SIG-M5 treated with dmso at 0.1 percent for 504 hours (cell line): ENCODE measurements at regions not wholly inside any gene's neighbourhood (a gene's known extent, or its start where the extent isn't known, plus 50 kb on each side); places are given as distances from the start of the nearest gene placed in this dataset.

Source experiments
- DNase-seq: peaks from one replicate; lab custom pipeline; 2025; ENCODE audit not compliant: unreplicated experiment; lab: John Stamatoyannopoulos, UW

DNA sequence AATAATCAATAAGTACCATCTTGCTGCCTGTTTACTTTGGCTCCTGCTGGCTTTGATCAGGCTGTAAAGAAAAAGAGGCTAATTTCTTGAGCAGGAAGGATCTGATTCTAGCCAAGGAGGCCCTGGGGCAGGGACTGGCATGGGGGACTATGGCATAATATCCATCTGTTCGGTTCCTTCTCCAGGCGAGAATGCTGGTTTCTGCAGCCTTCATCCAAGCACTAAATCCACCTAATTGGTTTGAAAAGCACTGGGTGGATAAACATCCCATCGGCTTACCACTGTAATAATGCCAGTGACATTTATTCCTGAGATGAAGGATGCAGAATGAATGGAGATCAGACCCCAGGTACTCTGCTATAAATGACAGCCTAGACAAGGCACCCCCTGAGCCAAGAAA is 180.0 kb upstream of the ASIC2 start:
- no peak for DNase-seq

DNA sequence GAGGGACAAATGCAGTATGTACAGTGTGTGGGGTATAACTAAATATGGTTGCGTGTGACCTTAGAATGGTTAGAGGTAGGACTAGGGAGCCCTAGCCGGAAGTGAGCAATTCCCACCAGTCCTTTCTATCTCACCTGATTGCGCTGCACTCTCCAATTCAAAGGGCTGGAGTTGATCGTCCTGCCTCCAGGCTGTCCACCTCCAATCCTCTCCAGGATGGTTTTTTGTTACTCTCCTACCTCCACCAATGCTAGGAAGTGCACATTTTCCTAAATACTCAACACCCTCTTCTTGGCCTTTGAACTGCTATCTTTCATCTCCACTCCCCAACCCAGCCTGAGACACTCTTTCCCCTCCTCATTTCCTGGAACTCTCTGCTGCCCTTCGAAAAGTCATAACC is 181.7 kb upstream of the ASIC2 start:
- DNase-seq = no peak

DNA sequence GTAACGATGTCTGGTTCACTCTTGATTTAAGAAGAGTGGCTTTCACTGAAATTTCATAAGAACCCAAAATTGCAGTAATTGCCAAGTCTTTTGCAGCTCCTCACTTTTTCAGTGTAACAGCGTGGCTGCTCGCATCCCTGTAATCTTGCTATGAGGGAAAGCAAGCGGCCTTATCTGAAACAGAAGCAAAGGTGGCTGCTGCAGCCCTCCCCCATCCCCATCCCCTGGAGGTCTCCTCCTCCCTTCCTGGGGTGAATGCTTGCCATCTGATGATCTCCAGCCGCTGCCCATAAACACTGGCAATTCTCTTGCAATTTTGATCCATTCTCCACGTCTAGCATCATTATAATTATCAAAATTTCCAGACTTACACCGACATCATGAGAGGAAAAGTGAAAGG is 182.5 kb upstream of the ASIC2 start:
- DNase-seq = no peak

DNA sequence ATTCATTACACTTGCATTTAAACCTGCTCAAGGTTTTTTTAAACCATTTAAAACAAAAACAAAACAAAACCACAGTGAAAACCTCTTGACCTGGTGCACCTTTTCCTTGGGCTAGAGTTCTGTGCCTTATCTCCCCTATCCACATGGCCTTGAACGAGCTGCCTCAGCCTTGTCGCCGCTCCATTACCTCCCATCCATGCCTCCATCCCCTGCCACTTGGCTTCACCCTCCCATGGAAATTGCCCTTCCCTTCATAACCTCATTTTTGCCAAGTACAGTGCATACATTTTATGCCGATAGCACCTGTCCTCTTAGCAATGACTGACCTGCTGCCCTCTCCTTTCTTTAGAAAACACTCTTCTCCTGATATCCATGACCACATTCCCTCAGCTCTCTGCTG is 188.6 kb upstream of the ASIC2 start:
- DNase-seq = no peak

DNA sequence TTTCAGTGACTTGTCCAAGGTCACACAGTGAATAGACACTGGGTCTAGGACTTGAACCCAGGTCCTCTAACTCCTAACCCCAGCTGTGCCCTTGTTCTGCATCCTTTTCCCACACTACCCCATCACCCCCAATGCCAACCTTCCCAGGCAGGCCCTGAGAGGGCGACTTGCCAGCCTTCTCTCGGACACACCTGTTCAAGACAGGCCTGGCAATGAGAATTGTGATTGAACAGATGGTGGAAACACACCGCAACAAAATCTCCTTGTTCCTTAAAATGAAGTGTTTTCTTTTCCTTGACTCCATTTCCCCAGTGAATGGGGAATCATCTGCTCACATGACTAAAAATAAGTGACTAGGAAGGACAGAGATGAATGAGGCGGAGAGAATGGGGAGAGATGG is 189.5 kb upstream of the ASIC2 start:
- DNase-seq = no peak

DNA sequence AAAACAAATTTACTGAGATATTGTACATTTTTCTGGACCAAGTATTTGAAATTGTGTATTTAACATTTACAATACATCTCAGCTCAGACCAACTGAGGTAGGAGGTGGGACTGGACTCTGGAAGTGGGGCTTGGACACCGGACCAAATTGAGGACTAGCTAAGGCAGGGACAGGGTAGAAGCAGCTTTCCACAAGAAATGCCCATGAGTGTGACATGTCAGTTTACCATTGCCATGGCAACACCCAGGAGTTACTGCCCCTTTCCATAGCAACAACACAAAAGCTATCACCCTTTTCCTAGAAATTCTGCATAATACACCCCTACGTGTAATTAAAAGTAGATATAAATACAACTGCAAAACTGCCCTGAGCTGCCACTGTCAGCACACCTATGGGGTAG is 191.5 kb upstream of the ASIC2 start:
- DNase-seq = no peak

DNA sequence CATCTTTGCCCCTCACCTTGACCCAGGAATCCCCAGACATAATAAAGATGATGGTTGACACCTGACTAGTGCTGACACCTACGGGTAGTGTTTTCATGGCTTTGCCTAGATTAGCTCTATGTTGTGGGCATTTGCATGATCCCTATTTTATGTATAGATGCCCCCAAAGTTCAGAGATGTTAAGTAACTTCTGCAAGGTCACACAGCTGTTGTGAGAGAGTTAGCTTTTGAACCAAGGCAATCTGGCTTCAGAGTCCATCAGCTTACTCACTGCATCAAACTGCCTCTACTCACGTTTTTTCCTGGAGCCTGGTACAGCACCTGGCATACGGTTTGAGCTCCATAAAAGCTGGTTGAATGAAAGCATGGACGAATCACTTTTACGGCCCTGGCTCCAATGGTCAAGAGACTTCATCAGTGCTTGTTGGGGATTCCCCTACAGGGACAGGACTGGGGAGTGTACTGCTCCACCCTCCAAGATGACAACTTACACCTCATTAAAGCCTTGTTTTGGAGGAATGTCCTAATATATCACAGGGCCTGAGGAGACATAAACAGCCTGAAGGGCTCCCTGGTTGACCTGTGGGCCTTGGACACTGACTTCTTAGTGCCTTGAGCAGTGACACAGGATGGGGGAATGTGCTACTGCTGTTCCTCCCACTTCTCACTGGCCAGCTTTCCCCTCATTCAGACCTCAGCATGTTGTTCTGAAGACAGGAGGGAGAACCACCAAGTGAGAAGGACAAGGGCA is 193.2 kb upstream of the ASIC2 start:
- DNase-seq = no peak

DNA sequence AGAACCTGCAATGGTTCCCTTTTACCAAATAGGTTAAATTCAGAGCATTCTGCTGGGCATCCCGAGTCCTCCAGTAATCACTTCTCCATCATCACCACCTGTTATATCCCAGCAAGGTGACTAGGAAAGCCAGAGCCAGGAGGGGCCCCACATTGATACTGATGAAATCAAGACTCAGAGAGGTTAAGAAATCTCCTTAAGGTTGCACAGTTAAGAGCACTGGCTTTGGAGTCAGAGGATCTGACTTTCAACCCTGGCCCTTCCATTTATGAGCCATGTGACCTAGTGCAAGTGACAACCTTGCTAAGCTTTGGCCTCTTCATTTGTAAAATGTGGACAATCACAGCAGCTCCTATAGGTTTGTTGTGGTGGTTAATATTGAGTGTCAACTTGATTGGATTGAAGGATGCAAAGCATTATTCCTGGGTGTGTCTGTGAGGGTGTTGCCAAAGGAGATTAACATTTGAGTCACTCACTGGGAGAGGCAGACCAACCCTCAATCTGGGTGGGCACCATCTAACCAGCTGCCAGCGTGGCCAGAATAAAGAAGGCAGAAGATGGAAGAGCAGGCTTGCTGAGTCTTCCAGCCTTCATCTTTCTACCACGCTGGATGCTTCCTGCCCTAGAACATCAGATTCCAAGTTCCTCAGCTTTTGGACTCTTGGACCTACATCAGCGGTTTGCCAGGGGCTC is 194.2 kb upstream of the ASIC2 start:
- no peak for DNase-seq

DNA sequence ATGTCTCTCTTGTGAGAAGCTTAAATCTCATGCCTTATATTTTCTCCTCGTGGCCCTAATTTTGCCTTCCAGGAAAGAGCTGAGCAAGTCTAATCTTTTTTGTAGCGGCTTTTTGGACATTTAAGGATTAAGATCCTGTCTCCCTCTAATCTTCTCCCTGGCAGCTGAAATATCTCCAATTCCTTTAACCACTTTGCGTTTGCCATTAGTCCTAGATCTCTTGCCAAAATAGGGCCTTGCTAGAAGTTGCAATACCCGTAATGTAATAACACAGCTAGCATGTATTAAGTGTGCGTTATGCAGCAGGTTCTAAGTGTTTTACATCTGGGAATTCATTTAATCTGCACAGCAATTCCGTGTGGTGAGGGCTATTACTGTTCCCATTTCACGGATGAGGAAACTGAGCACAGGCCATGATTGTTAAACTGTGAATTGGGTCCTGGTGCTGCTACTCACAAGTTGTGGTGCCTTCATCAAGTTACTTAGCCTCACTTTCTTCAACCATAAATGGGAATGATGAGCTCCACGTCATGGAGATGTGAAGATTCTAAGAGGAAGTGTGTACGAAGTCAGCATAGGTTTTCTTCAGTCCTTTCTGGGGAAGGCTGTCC is 198.9 kb upstream of the ASIC2 start:
- no peak for DNase-seq

DNA sequence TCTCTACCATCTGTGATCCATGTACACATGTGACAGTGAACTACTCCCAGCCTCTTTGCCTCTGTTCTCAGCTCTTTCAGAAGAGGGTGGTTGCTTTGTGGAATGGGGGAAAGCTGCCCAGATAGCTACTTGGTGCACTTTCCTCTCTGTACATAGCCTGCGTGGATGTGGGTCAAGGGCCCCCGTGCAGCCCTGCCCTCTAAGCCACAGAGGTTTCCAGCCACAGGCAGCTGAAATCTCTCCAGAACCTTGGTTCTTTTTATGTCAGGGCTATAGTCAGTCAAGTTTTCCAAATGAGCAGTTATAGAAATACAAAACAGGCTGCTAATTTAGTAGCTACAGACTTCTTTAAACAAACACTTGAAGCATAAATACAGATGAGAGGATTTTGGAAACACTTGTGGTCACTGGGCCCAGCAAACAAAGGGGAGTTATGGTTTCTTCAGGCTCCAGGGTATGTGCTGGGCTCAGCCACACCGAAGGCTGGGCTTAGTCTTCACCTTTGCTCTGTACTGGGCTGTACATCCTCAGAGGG is 199.7 kb upstream of the ASIC2 start:
- no peak for DNase-seq

DNA sequence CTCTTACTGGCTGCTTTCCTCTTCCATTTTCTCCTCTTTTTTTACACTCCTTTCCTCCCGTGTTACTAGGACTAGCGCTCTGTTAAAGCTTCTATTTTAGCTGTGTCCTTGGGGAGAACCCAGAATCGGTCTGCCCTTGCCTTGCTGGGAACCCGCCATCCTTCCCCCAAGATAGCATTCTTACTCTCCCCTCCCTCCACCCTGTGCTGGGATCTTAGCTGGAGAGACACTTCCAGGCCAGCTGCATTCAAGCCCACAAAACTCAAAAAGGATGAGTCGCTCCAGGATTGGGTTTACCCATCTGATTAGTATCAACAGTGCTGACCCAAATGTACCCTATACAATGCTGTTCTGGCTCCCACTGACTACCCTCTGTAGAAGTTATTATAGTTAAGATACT is 200.5 kb upstream of the ASIC2 start:
- no peak for DNase-seq

DNA sequence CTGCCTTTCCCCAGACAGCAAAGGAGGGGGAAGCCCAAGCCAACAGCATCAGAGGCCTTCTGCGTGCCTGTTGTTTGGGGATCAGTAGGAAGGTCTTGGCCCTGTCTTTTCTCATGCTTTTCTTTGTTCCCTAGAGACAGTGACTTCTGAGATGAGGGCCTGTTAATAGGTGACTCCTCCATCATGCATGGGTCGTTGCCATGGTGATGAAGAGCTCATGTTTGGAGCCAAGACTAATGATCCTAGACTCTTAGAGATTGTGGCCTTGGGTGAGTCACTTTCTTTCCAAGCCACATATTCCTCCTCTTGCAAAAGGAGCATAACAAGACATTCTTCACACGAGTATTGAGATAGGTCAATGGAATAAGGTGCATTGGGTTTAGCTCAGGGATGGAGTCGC is 201.1 kb upstream of the ASIC2 start:
- no peak for DNase-seq

DNA sequence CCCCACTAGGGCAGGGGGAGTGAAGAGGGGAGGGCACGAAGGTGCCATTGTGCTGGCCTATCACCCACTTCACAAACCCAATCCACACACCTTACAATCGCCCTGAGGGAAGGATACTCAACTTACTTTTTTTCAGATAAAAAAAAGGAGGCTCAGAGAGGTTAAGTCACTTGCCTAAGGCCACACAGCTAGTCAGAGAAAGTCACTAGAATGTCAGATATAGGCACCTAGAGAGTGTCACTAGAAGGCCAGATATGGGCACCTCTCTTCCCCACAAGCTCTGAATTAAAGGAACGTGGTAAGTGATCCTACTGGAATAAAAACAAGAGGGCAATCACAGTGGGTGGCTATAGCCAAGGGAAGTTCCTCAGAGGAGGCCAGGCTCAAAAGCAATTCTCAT is 204.5 kb upstream of the ASIC2 start:
- no peak for DNase-seq

DNA sequence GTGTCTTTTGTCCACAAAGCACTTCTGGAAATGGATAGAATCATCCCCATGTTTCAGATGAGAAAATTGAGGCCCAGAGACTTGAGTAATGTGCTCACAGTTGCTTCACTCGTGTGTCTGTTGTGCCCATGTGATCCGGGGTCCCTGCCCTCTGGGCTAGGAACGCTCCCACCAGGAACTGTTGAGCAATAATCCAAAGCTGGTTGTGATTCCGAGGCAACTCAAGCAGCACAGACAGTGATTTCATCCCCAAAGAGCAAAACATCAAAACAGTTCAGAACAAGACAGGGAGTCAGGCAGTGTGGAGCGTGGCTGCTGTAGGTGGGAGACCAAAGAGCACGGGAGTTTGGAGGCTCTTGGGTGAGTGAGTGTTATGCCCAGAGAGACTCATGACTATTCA is 205.0 kb upstream of the ASIC2 start:
- no peak for DNase-seq

DNA sequence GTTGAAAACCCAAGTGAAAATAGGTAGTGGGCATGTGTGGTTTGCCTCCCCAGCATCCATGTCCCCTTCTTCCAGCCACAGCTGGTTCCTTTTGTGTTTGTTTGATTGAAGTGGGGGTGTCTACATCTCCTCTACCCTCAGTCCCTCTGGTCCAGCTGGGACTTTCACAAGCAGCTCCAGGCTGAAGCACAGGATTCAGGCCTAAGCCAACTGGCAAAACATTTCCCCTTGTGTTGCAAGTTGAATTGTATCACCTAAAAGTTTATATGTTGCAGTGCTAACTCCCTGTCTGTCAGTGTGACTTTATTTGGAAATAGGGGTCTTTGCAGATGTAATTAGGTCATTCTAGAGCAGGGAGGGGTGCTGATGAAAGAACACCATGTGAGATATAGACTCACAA is 205.9 kb upstream of the ASIC2 start:
- no peak for DNase-seq

DNA sequence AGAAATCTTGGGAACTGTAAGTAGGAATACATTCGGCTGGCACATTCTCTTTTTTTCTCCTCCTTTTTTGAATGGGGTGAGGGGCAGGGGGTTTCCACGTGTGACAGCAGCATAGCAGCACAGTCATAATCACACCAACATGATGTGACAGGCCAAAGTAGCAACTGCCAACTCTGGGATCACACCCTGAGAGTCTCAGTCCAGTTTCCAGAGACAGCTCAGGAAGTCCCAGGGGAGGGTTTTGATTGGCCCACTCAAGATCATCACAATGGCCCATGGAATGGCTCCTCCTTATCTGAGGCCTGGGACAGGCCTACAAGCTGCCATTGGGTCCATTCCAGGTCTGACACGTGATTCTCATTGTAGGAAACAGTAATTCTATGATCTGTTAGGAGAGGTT is 207.1 kb upstream of the ASIC2 start:
- DNase-seq = no peak

DNA sequence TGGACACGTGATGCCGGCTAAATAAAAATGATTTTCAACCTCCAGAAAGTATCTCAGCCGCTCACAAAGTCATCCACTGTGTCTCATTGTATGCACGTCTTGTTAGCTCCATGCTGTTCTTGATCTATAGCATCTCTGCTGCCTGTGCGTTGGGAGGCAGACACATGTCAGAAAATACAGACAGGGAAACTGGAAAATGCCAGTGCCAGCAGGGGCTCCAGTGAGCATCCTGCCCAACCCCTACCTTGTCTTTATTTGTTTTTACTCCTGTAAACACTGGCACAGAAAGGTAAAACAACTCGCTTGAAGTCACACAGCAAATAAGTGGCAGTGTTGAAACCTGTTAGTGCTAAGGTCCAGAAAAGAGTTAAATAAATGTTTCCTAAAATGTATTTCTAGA is 208.1 kb upstream of the ASIC2 start:
- DNase-seq = no peak

DNA sequence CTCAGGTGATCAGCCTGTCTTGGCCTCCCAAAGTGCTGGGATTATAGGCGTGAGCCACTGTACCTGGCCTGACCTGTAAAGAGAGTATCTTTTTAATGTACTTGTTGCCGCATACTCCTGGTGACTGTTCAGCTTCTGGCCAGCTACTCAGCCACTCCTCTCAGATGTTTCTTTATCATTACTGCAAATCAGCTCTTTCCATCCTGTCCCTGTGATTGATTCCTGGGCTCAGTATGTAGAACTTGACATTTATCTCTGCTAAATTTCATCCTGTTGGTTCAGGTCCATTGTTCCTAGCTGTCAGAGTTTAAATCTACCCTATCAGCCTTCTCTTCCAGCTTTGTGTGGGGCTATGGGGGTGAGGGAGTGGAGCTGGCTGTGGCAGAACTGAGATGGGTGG is 211.5 kb upstream of the ASIC2 start:
- DNase-seq = no peak

DNA sequence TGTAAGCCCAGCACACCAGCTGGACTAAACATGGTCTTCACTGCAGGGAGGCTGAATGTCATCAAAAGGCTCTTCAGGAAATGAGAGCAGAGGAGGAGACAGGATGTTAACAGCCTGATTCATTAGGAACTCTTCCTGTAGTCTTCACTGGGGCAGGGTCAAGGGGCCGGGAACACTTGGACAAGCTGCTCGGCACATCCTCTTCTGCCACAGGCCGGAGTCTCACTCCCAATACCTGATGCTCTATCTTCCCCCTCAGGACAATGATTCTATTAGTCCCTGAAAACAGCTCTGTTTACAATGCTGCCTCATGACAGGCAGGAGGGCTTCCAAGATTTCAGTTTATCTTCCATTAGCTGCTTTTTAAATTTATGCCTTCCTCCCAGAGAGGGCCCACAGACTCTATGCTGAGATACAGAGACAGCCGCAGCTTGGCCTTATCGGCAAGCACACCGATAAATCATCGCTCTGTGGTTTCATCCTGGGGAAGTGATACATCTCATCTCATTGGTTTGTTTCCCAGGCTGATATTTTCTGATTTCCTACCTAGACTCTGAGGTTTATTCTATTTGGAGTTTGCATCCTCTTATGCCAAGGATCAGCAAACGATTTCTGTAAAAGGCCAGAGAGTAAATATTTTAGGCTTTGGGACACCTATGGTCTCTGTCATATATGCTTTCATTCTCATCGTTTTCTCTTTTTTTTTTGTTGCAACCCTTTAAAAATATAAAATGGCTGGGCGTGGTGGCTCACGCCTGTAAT is 214.0 kb upstream of the ASIC2 start:
- DNase-seq = no peak

DNA sequence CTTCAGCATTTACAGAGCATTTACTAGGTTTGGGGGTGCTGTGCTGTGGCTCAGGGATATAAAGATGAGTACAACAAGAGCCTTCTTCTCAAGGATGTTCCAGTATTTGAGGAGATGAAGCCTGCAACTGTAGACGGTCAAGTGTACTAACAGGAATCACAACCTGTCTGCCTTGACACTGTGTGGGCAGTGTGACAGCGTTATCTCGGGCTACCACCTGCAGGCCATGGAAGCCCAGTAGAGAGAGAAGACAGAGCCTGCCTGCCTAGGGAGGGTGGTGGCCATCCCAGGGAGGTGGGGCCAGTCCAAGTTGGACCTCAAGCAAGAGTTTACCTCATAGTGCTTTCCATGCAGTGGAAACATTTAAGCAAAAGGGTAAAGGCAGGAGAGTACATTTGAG is 215.1 kb upstream of the ASIC2 start:
- no peak for DNase-seq

DNA sequence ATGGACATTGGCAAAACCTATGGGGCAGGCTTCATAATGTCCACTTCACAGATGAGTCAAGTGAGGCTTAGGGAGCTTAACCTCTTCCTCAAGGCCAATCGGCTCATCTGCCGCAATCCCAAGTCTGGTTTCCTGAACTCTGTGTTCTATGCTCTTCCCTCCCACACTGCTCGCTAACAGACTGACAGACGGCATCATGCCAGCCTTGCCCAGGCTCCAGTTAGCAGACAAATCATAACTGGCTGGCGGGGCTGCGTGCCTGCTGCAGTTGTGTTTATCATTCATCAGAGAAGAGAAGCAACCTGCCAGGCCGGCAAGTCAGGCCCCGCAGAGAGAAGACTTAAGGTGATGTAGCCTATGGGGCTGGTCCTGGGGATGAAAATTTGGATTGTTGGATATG is 216.2 kb upstream of the ASIC2 start:
- DNase-seq = no peak

DNA sequence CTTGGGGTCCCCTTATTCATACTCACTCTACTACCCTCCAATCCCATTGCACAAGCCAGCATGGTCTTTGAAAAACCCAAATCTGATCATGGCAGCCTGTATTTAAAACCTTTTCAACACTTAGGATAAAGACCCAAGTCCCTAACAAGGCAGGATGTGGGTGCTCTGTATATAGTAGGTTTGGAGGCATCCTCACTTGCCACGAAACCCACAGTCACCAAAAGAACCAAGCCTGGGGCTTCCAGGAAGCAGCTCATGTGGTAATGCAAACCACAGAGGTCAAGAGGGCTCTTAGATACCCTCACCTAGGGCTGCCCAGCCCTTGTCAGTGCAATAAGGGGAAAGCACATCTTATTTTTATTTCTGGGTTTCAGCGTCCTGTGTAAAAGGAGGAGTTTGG is 218.6 kb upstream of the ASIC2 start:
- DNase-seq = no peak
